ENCODE measurements at regions not wholly inside any gene's neighbourhood (a gene's known extent, or its start where the extent isn't known, plus 50 kb on each side); places are given as distances from the start of the nearest gene placed in this dataset.

GRCh38 chr6:159435701-159436100 lies 257.3 kb downstream of the SOD2 start:
- no peak overlapping the region for H3K9ac ChIP-seq (ENCODE audit: low read length)
- Mint-ChIP-seq H3K27ac (no peak overlapping the region), H3K9me3 (ENCODE audit: insufficient read depth) (peaks cover 8% of the 10 kb centered on the region), H3K4me1 (no peaks in the 10 kb centered on the region), H3K27me3 (peaks cover 18% of the 10 kb centered on the region), H3K4me3 (no peak overlapping the region)
- no peaks in the 10 kb centered on the region for H4K20me1 ChIP-seq (ENCODE audit: control insufficient read depth, insufficient read depth, low read length, poor library complexity, severe bottlenecking)
- H2AFZ ChIP-seq (ENCODE audit: insufficient read depth, low read depth, low read length, poor library complexity, severe bottlenecking), result no peak overlapping the region
- CTCF ChIA-PET, result no interaction called here
- ATAC-seq (ENCODE audit: low read depth) (no peak), DNase-seq (no peak)
- peaks cover 0 to 16% (median 13%) of the 10 kb centered on the region in 3 donors for H3K9me3 ChIP-seq (ENCODE audit: control extremely low read depth in 1 of 3, control insufficient read depth in 2 of 3, insufficient read depth in 1 of 3, low read length in 2 of 3)
- TF ChIP-seq CTCF (IDR thresholded peaks at IDR 0.05) (no peak), EZH2 (IDR thresholded peaks at IDR 0.05; ENCODE audit: borderline replicate concordance, insufficient read depth, low read depth, low read length, poor library complexity, severe bottlenecking) (no peak)
- H3K36me3 ChIP-seq (replicated peaks in 1 of 2; ENCODE audit: control extremely low read depth in 1 of 2, control insufficient read depth in 1 of 2, extremely low read depth in 1 of 2, insufficient read depth in 2 of 2, low read length in 1 of 2), result no peaks in the 10 kb centered on the region
- no peaks in the 10 kb centered on the region for H3K4me1 ChIP-seq (ENCODE audit: control insufficient read depth in 2 of 2, insufficient read depth in 2 of 2, low read length in 2 of 2)
- no peaks in the 10 kb centered on the region for H3K27me3 ChIP-seq (replicated peaks in 1 of 4; ENCODE audit: control extremely low read depth in 1 of 4, control insufficient read depth in 3 of 4, insufficient read depth in 4 of 4, low read length in 3 of 4)
- intact Hi-C loops (cut with micrococcal nuclease), result no loop called here
- POLR2A ChIA-PET, result no interaction called here
- WGBS (ENCODE audit: insufficient coverage), result 87% methylated on average over 8 of the region's 9 CpGs
- H3K4me2 ChIP-seq (replicated peaks; ENCODE audit: low read depth, low read length, poor library complexity, severe bottlenecking), result no peak overlapping the region
- H3K79me2 ChIP-seq (ENCODE audit: control insufficient read depth, insufficient read depth, low read length), result no peaks in the 10 kb centered on the region
- H3K4me3 ChIP-seq (ENCODE audit: control extremely low read depth in 1 of 5, extremely low read depth in 1 of 5, insufficient read depth in 1 of 5, low read depth in 2 of 5, low read length in 4 of 5), result no peak overlapping the region
- H3K27ac ChIP-seq (ENCODE audit: low read length in 2 of 2), result no peak overlapping the region

- POLR2A ChIA-PET, result no interaction called here
These were observed 258.6 kb downstream of the SOD2 start for GRCh38 chr6:159434410-159434809.

More at GRCh38 chr6:159434410-159434809, 258.6 kb downstream of the SOD2 start:
- Mint-ChIP-seq H3K9me3 (ENCODE audit: insufficient read depth) (peaks cover 8% of the 10 kb centered on the region), H3K27ac (no peak overlapping the region), H3K27me3 (peaks cover 18% of the 10 kb centered on the region), H3K4me1 (no peaks in the 10 kb centered on the region), H3K4me3 (no peak overlapping the region)
- H3K9me3 ChIP-seq (ENCODE audit: control extremely low read depth in 1 of 3, control insufficient read depth in 2 of 3, insufficient read depth in 1 of 3, low read length in 2 of 3), result peaks cover 0 to 16% (median 13%) of the 10 kb centered on the region in 3 donors
- no peak for DNase-seq
- TF ChIP-seq CTCF (IDR thresholded peaks at IDR 0.05), result no peak
- TF ChIP-seq EZH2 (IDR thresholded peaks at IDR 0.05; ENCODE audit: borderline replicate concordance, insufficient read depth, low read depth, low read length, poor library complexity, severe bottlenecking), result no peak
- no peak overlapping the region for H2AFZ ChIP-seq (ENCODE audit: insufficient read depth, low read depth, low read length, poor library complexity, severe bottlenecking)
- H3K79me2 ChIP-seq (ENCODE audit: control insufficient read depth, insufficient read depth, low read length), result no peaks in the 10 kb centered on the region
- H3K4me2 ChIP-seq (replicated peaks; ENCODE audit: low read depth, low read length, poor library complexity, severe bottlenecking), result no peak overlapping the region
- H3K36me3 ChIP-seq (replicated peaks in 1 of 2; ENCODE audit: control extremely low read depth in 1 of 2, control insufficient read depth in 1 of 2, extremely low read depth in 1 of 2, insufficient read depth in 2 of 2, low read length in 1 of 2), result no peaks in the 10 kb centered on the region
- H3K9ac ChIP-seq (ENCODE audit: low read length), result no peak overlapping the region
- H3K27ac ChIP-seq (ENCODE audit: low read length in 2 of 2), result no peak overlapping the region
- ATAC-seq (ENCODE audit: low read depth), result no peak
- 79% methylated on average over 2 of the region's 4 CpGs for WGBS (ENCODE audit: insufficient coverage)
- no peaks in the 10 kb centered on the region for H3K4me1 ChIP-seq (ENCODE audit: control insufficient read depth in 2 of 2, insufficient read depth in 2 of 2, low read length in 2 of 2)
- no peaks in the 10 kb centered on the region for H3K27me3 ChIP-seq (replicated peaks in 1 of 4; ENCODE audit: control extremely low read depth in 1 of 4, control insufficient read depth in 3 of 4, insufficient read depth in 4 of 4, low read length in 3 of 4)
- intact Hi-C loops (cut with micrococcal nuclease), result no loop called here
- CTCF ChIA-PET, result no interaction called here
- H4K20me1 ChIP-seq (ENCODE audit: control insufficient read depth, insufficient read depth, low read length, poor library complexity, severe bottlenecking), result no peaks in the 10 kb centered on the region
- H3K4me3 ChIP-seq (ENCODE audit: control extremely low read depth in 1 of 5, extremely low read depth in 1 of 5, insufficient read depth in 1 of 5, low read depth in 2 of 5, low read length in 4 of 5), result no peak overlapping the region

Measured in B cell (primary cell).